ENCODE measurements at regions not wholly inside any gene's neighbourhood (a gene's known extent, or its start where the extent isn't known, plus 50 kb on each side); places are given as distances from the start of the nearest gene placed in this dataset.
"Not testable (repeated sequence)": the region's sequence is repeated elsewhere in the genome, so short reads cannot be mapped to it uniquely, and the experiment has no call there.

- no peak for DNase-seq (ENCODE audit: low read depth)
These were observed 388.2 kb upstream of the AKR1E2 start for GRCh38 chr10:4437791-4438190.

- no peak for DNase-seq (ENCODE audit: low read depth)
These were observed 388.9 kb upstream of the AKR1E2 start for GRCh38 chr10:4437061-4437460.

- no peak for DNase-seq (ENCODE audit: low read depth)
These were observed 389.9 kb upstream of the AKR1E2 start for GRCh38 chr10:4436103-4436502.

GRCh38 chr10:4434516-4435071 is 391.4 kb upstream of the AKR1E2 start:
- DNase-seq (ENCODE audit: low read depth): no peak

GRCh38 chr10:4434105-4434504 is 391.9 kb upstream of the AKR1E2 start:
- no peak for DNase-seq (ENCODE audit: low read depth)

- peak; percentile 54 for DNase-seq (ENCODE audit: low read depth)
These were observed 394.7 kb upstream of the AKR1E2 start for GRCh38 chr10:4431114-4431863.

- no peak for DNase-seq (ENCODE audit: low read depth)
These were observed 396.4 kb upstream of the AKR1E2 start for GRCh38 chr10:4429571-4429970.

GRCh38 chr10:4427532-4427931 is 398.5 kb upstream of the AKR1E2 start:
- no peak for DNase-seq (ENCODE audit: low read depth)

GRCh38 chr10:4426866-4427265 is 399.1 kb upstream of the AKR1E2 start:
- no peak for DNase-seq (ENCODE audit: low read depth)

GRCh38 chr10:4409319-4409718 is 416.7 kb upstream of the AKR1E2 start:
- no peak for DNase-seq (ENCODE audit: low read depth)

GRCh38 chr10:4407783-4408182 is 418.2 kb upstream of the AKR1E2 start:
- DNase-seq (ENCODE audit: low read depth): no peak

GRCh38 chr10:4405828-4406227 is 420.2 kb upstream of the AKR1E2 start:
- no peak for DNase-seq (ENCODE audit: low read depth)

GRCh38 chr10:4403638-4404252 is 422.3 kb upstream of the AKR1E2 start:
- no peak for DNase-seq (ENCODE audit: low read depth)

- not testable (repeated sequence) for DNase-seq (ENCODE audit: low read depth)
These were observed 424.9 kb upstream of the AKR1E2 start for GRCh38 chr10:4401080-4401479.

- peak; percentile 47 for DNase-seq (ENCODE audit: low read depth)
These were observed 426.5 kb upstream of the AKR1E2 start for GRCh38 chr10:4399556-4399955.

GRCh38 chr10:4398602-4399001 is 427.4 kb upstream of the AKR1E2 start:
- no peak for DNase-seq (ENCODE audit: low read depth)

GRCh38 chr10:4397337-4397736 is 428.7 kb upstream of the AKR1E2 start:
- no peak for DNase-seq (ENCODE audit: low read depth)

GRCh38 chr10:4396401-4397283 is 429.4 kb upstream of the AKR1E2 start:
- DNase-seq (ENCODE audit: low read depth): no peak

- DNase-seq (ENCODE audit: low read depth): no peak
These were observed 430.3 kb upstream of the AKR1E2 start for GRCh38 chr10:4395731-4396130.

- DNase-seq (ENCODE audit: low read depth): not testable (repeated sequence)
These were observed 431.6 kb upstream of the AKR1E2 start for GRCh38 chr10:4394455-4394854.

GRCh38 chr10:4391683-4392082 is 434.3 kb upstream of the AKR1E2 start:
- no peak for DNase-seq (ENCODE audit: low read depth)

GRCh38 chr10:4390219-4390618 is 435.8 kb upstream of the AKR1E2 start:
- DNase-seq (ENCODE audit: low read depth): no peak
